Activated gamma-delta T cell (primary cell): ENCODE measurements at regions not wholly inside any gene's neighbourhood (a gene's known extent, or its start where the extent isn't known, plus 50 kb on each side); places are given as distances from the start of the nearest gene placed in this dataset.
A peak's percentile ranks its signal among the peaks of the same experiment; 100 is the strongest.

Experiments
- DNase-seq: peaks from one replicate; lab custom pipeline; 2025; lab: John Stamatoyannopoulos, UW

DNA sequence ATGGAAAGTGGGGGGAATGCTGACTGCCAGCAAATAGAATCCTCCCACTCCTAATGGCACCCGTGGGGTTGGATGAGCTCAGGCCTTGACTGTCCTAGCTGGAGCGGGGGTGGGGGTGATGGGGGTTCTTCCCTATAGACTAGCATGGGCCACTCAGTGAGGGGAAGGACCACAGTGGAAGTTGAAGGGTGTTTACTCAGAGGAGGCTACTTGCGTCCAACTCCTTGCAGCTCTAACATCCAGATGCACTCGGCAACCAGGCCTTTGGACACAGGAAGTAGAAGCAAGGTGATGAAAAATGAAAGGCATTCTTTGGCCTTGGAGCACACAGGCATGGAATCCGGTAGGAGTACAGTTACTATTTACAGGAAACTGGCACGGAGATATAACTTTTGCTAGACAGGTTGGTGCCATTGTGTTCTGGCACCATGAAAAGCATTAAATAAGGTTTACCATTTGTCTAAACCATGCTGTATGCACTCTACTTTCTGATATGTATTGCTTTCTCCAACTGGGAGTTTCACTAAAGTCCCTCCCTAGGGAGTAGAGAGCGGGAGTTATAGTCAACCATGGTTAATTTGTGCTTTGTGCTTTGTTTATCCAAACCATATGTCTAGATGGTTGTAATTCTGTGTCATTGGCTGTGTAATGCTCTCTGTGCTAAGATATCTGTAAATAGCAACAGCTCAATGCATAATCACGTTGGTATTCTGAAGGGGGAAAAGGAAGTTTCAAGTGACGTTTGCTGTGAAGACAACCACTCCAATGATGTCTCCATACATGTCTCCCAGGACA, 125.3 kb downstream of the TSHZ3 start:
- no peak for DNase-seq

DNA sequence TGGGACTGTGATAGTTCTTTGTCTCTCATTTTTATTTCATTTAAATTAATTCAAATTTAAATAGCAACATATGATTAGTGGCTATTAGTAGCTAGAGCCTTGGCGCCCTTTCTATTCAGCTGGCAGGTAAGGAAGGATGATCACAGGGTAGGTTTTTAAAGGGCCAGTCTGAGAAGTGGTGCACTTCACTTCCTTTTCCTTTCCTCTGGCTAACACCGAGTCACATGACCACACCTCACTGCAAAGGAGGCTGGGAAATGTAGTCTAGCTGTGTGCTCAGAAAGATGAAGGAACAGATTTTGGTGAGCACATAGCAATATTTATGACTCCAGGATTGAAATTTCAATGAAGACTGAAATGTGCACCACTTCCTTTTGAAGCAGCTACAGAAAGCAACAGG, 128.7 kb downstream of the TSHZ3 start:
- no peak for DNase-seq

DNA sequence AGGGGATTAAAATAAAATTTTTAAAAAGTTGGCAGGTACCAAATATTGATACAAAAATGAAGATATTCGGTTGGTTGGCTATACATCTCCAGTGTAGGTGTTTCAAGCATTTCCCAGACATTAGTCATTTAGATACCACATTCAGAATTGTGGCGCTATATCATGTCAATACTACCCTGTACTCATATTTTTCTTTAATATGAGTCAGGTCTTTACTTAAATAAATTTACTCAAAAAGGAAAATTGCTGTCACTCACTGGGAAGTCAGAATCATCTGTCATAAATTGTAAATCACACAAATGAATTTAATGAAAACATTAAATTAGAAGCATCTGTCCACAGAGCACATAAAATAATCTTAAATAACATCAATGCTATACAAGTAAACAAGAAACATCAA, 134.2 kb downstream of the TSHZ3 start:
- DNase-seq, result no peak

- DNase-seq, result peak; percentile 28
Observed at GRCh38 chr19:31214086-31214485, 135.2 kb downstream of the TSHZ3 start.

DNA sequence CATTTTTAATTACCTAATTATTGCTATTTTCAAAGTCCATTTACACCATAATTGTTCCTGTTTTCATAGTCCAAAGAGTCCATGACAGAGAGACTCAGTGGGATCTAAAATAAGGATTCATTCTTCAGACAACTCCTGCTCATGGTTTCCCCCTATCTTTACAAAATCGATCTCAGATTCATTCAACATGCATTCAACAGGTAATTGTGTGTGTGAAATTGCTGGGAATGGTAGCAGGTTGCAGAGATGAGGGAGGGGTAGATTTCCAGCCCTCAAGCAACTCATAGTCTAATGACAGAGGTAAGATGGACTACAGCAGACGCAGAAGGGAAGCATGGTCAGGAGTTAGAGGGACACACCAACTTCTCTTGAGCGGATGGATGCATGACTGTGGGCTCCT, 138.1 kb downstream of the TSHZ3 start:
- DNase-seq, result no peak

- no peak for DNase-seq
Observed at GRCh38 chr19:31205887-31206518, 143.2 kb downstream of the TSHZ3 start.

GRCh38 chr19:31204115-31204514, 145.1 kb downstream of the TSHZ3 start:
- no peak for DNase-seq

DNA sequence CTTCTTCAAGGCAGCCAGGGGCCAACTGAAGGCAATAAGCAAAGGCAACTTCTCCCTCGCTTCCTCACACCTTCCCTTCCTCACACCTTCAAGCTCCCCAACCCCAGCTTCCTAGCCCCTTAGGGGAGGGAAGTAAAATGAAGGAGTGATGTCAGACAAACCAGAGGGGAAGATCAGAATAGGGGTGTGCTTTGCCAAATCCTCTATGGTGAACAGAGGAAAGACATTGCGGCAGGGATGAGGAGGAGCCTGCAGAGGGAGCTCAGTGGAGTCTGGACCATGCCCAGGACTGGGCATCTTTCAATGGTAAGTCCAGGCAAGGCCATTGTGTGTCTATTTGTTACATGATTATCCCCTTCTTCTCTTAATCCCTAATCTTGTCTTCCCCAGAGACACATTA, 164.0 kb downstream of the TSHZ3 start:
- no peak for DNase-seq

DNA sequence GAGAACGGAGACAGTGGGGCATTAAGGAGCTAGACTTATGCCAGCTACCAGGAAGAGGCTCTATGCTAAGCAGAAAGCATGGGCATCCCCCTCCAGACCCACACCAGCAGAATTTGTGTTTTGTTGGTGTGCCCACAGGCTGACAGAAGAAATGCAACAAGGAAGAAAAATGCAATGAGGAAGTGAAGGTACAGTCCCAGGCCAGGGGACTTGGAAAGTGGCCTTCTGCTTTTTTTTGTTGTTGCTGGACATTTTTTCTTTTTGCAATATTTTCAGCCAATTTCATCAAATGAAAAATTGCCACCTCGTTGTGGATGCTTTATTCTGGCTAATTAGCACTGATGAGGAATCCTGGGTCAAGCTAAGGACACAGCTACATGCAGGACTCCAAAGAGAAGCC, 167.7 kb downstream of the TSHZ3 start:
- no peak for DNase-seq

DNA sequence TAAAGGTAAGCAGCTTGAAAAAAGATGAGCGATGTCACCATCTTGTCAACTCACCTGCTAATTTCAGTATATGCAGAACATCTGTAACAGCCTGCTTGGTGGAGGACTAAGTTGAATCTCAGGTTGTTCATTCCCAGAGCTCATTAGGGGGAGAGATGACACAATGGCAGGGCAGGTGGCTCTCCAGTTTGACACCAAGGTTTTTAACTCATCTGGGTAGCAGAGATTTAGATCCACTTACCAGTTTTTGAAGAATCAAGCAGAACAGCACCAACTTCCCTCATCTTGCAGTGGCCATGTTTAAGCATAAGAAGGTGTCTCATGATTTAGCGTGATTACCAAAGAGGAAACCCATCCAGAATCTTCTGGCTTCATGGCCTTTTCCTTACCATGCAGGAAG, 168.3 kb downstream of the TSHZ3 start:
- no peak for DNase-seq

GRCh38 chr19:31179471-31179852, 169.8 kb downstream of the TSHZ3 start:
- no peak for DNase-seq

DNA sequence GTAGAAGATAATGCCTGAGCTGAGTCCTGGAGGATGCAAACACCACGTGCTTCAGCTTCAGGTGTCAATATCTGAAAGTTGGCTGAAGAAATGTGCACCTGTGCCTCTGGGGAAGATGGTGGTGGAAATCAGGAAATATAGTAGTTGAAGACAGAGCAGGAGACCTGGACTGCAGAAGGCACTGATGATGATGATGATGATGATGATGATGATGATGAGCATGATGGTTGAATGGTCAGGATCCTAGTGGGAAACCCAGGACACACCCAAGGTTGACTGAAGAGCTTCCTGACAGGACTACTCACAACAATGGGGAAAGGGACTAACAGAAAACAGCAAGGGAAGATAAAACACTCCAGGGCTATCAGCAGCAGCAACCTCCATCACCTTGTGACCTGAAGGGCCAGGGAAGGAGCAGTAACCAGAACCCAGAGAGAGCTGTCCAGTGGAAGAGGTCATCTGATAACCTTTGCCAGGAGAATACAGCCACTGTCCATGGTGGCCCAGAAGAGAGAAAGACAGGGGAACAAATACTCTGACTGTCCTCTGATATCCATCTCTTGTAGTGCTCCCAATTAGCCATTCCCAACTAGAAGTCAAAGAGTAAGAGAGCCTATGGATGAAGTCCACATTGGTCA, 170.3 kb downstream of the TSHZ3 start:
- no peak for DNase-seq

DNA sequence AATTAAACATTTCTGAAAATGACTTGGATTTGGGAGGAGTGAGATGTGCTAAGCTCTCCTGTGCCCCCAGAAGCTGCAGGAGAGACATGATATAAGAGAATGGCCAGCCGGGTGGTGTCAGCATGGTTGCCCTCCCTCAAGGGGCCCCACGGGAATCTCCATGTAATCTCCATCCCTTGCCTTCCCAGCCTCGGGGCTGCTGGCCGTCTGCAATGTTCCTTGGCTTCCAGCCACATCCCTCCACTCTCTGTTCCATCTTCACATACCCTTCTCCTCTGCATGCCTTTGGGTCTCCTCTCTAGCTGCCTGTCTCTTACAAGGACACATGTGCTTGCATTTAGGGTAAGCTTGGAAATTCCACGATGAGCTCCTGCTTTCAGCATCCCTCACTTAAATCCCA, 172.0 kb downstream of the TSHZ3 start:
- no peak for DNase-seq

DNA sequence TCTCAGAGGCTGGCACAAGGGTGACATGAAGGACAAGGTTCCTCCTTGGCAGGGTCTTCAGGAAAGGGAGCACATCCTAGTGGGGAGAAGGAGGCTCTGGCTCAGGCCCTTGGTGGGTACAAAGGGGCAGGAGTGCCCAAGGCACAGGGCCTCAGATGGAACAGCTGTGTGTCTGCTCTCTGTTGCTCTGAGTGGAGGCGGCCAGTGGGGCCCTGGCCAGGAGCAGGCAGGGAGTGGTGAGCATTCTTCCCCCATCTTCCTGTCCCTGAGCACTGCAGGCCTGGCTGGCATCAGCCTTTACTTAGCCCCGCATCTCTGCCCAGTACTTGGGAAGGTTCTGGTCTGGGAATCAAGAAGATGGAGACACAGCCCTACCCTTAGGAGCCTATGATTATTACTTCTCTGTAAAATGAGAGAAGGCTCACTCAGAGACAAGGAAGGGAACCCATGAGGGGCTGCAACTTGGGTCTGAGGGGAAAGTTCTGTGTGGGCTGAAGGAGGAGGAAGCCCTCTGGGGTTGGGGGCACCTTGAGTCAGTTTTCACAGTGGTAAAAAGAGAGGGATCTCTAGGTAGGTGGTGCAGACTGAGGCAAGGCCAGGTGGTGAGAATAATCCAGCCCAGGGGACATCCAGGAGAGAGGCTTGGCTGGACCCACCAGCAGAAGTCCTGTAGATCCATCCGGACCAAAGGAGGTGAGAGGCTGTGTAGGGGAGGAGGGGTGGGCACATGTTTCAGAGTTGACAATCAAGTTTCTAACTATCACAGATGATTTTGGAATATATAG, 173.5 kb downstream of the TSHZ3 start:
- DNase-seq, result no peak

- no peak for DNase-seq
Observed at GRCh38 chr19:31174948-31175347, 174.3 kb downstream of the TSHZ3 start.

DNA sequence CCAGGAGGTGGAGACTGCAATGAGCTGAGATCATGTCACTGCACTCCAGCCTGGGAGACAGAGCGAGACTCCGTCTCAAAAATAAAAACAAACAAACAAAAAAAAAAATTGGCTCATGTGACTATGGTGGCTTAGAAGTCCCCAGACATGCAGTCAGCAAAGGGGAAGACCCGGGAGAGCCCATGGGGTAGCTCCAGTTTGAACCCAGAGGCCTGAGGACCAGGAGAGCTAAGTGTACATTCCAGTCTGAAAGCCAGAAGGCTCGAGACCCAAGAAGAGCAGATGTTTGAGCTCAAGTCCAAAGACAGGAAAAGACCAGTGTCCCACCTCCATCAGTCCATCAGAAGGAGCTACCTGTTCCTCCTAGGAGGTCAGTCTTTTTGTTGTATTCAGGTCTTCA, 175.2 kb downstream of the TSHZ3 start:
- DNase-seq, result no peak

DNA sequence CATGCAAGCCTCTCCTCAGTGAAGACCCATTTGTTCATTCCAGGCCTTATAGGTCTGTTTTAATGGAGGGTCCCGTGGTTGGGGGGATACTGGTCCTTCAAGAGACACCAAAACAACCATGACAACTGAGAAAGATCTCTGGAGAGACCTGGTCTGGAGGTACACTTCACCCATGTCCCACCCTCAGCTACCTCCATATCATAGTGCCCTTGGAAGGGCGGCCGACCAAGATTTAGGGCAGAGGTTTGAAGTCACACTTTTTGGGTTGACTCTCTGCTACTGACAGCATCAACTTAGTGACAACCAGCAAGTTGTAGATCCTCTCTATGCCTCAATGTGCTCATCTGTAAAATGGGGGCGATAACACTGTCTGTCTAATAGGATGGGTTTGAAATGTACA, 177.3 kb downstream of the TSHZ3 start:
- no peak for DNase-seq

- no peak for DNase-seq
Observed at GRCh38 chr19:31170046-31170445, 179.2 kb downstream of the TSHZ3 start.

GRCh38 chr19:31168106-31168625, 181.1 kb downstream of the TSHZ3 start:
- no peak for DNase-seq

GRCh38 chr19:31167690-31168089, 181.5 kb downstream of the TSHZ3 start:
- DNase-seq, result no peak

- no peak for DNase-seq
Observed at GRCh38 chr19:31166206-31166605, 183.0 kb downstream of the TSHZ3 start.

DNA sequence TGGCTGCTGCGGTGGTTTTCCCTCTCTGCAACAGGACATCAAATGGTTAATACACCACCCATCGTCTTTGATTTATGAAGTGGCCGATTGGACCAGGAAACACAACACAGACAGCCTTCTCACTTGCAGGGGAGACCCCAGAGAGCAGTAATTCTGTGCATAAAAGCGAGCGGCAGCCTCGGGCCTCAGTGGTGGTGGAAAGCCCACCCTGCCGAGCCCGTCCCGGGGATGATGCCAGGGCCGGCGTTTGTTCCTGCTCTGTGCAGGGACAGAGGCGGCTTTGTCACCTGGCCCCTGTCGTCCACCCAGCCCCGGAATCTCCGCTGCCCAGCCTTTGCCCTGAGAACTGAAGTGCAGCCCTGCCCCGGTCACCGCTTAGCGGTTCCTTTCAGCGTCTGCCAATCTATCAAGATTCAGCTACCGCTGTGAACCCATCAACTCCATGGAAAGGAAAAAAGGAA, 184.4 kb downstream of the TSHZ3 start:
- DNase-seq, result no peak
